TTC549 (cell line): ENCODE measurements at regions not wholly inside any gene's neighbourhood (a gene's known extent, or its start where the extent isn't known, plus 50 kb on each side); places are given as distances from the start of the nearest gene placed in this dataset.
"Not testable (repeated sequence)": the region's sequence is repeated elsewhere in the genome, so short reads cannot be mapped to it uniquely, and the experiment has no call there.

ENCODE experiments used
- FAIRE-seq: peaks from 2 replicates; lab custom pipeline; 2012; peaks lifted over from hg19 to GRCh38; lab: Jason Lieb, UNC

GRCh38 chr5:81825237-81825636 lies 74.3 kb upstream of the SSBP2 start:
- no peak for FAIRE-seq

GRCh38 chr5:81823736-81824135 lies 72.8 kb upstream of the SSBP2 start:
- FAIRE-seq: not testable (repeated sequence)

GRCh38 chr5:81820863-81821262 lies 70.0 kb upstream of the SSBP2 start:
- FAIRE-seq: no peak

GRCh38 chr5:81820318-81820636 lies 69.4 kb upstream of the SSBP2 start:
- no peak for FAIRE-seq

GRCh38 chr5:81819556-81820317 lies 68.8 kb upstream of the SSBP2 start:
- no peak for FAIRE-seq

GRCh38 chr5:81817980-81818379 lies 67.1 kb upstream of the SSBP2 start:
- no peak for FAIRE-seq

GRCh38 chr5:81817086-81817485 lies 66.2 kb upstream of the SSBP2 start:
- FAIRE-seq: no peak

- no peak for FAIRE-seq
Observed at GRCh38 chr5:81815321-81815720, 64.4 kb upstream of the SSBP2 start.

GRCh38 chr5:81808106-81808505 lies 57.2 kb upstream of the SSBP2 start:
- no peak for FAIRE-seq

GRCh38 chr5:81805086-81805485 lies 54.2 kb upstream of the SSBP2 start:
- FAIRE-seq: no peak

- FAIRE-seq: no peak
Observed at GRCh38 chr5:81803812-81804211, 52.9 kb upstream of the SSBP2 start.

- no peak for FAIRE-seq
Observed at GRCh38 chr5:81802625-81803024, 51.7 kb upstream of the SSBP2 start.

GRCh38 chr5:81802020-81802419 lies 51.1 kb upstream of the SSBP2 start:
- no peak for FAIRE-seq

GRCh38 chr5:81800797-81801196 lies 49.9 kb upstream of the SSBP2 start:
- FAIRE-seq: no peak
